AG04449 (cell line): ENCODE measurements at regions not wholly inside any gene's neighbourhood (a gene's known extent, or its start where the extent isn't known, plus 50 kb on each side); places are given as distances from the start of the nearest gene placed in this dataset.
"Not testable (repeated sequence)": the region's sequence is repeated elsewhere in the genome, so short reads cannot be mapped to it uniquely, and the experiment has no call there.

Experiments
- CTCF ChIA-PET: fragments of 350-600 bp; formaldehyde crosslinking; extraction: SDS; loops from one replicate; lab custom pipeline; 2021; ENCODE audit warnings: antibody characterized with exemption; lab: Yijun Ruan, JAX
- POLR2A ChIA-PET: fragments of 400-600, 350-600 bp; formaldehyde crosslinking; extraction: SDS; loops from one replicate; lab custom pipeline; 2020; ENCODE audit warnings: antibody characterized with exemption, inconsistent platforms; lab: Yijun Ruan, JAX
- DNase-seq: peaks from one replicate; pipeline ENCODE4 v3.0.0-alpha.2; 2010; ENCODE audit warnings: low read depth, low spot score
- H3K4me3 ChIP-seq: 2 replicates; pipeline ENCODE4 v1.5.1; 2011; ENCODE audit warnings: low read depth, mild to moderate bottlenecking, control low read depth, low read length
- TF ChIP-seq, protein P1 (sequence below): IDR thresholded peaks from one replicate; pipeline ENCODE4 v1.5.1; 2011; ENCODE audit warnings: mild to moderate bottlenecking, moderate library complexity, low read length, control low read depth, inconsistent platforms; ENCODE audit not compliant: insufficient read depth; ENCODE audit errors: missing control alignments

GRCh38 chr13:24981181-24981803 is 114.6 kb upstream of the PABPC3 start:
- CTCF ChIA-PET = interaction anchor here (1.1 kb wide), 1 partner anchor 14 kb away, joined by 3 read pairs; no protein-coding TSS in a partner anchor
- H3K4me3 ChIP-seq, DNase-seq, POLR2A ChIA-PET: not testable (repeated sequence)

DNA sequence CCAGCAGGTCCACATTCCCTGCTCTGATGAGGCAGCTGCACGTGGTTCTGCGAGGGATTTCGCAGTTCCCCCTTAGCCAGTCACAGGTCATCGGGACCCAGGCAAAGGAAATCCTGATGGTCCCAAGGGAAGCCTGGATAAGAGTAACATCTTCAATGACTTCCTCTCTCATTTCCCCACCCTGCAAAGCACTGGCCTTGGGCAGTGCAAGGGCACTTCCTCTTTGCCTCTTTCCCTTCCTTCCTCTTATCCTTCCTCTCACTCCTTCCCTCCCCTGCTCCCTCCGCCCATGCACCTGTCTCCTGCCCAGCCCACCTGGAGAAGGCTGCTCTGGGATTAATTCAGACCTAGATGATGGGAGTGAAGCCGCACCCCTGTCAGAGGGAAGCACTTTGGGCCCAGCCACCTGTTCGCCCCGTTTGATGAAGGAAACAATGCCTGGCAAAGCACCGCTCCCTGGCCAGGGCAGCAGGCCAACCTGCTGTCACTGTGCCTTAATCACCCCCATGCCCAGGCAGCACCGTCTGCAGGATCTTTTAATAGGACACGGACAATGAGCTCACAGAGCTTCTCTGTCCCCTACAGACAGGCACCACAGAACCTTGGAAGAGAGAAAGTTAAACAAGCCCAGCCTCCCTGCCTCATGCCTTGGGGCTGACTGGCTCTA is 113.5 kb upstream of the PABPC3 start:
- DNase-seq = no peak
- TF ChIP-seq, protein P1, sequence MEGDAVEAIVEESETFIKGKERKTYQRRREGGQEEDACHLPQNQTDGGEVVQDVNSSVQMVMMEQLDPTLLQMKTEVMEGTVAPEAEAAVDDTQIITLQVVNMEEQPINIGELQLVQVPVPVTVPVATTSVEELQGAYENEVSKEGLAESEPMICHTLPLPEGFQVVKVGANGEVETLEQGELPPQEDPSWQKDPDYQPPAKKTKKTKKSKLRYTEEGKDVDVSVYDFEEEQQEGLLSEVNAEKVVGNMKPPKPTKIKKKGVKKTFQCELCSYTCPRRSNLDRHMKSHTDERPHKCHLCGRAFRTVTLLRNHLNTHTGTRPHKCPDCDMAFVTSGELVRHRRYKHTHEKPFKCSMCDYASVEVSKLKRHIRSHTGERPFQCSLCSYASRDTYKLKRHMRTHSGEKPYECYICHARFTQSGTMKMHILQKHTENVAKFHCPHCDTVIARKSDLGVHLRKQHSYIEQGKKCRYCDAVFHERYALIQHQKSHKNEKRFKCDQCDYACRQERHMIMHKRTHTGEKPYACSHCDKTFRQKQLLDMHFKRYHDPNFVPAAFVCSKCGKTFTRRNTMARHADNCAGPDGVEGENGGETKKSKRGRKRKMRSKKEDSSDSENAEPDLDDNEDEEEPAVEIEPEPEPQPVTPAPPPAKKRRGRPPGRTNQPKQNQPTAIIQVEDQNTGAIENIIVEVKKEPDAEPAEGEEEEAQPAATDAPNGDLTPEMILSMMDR = no peak
- H3K4me3 ChIP-seq = no peak overlapping the region
- CTCF ChIA-PET = interaction anchor here (1.1 kb wide), 1 partner anchor 13 kb away, joined by 3 read pairs; no protein-coding TSS in a partner anchor
- POLR2A ChIA-PET = no interaction called here

GRCh38 chr13:24983094-24983493 is 112.8 kb upstream of the PABPC3 start:
- ChIA-PET CTCF (no interaction called here), POLR2A (no interaction called here)
- DNase-seq = no peak
- TF ChIP-seq, protein P1 = no peak
- no peak overlapping the region for H3K4me3 ChIP-seq

DNA sequence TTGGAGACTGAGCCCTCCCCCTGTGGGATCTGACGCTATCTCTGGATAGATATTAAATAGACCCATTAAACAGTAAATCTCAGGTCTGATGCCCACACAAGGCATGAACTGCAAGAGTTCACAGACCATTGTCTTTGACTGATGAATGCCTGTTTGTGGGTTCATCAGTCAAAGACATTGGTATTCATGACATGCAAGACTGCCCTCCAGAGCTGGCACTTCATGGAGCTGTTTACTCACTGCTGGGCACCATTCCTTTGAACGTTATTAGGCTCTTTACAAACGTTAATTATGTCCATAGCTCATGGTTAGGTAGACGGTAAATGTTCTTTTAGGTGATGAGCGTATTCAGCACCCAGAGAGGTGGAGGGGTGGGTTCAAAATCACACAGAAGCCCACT is 111.8 kb upstream of the PABPC3 start:
- POLR2A ChIA-PET = no interaction called here
- DNase-seq = no peak
- CTCF ChIA-PET = interaction anchor here (2.7 kb wide), 1 partner anchor 11 kb away, joined by 16 read pairs; no protein-coding TSS in a partner anchor
- TF ChIP-seq, protein P1 = no peak
- no peak overlapping the region for H3K4me3 ChIP-seq

GRCh38 chr13:24985107-24985506 is 110.8 kb upstream of the PABPC3 start:
- H3K4me3 ChIP-seq = no peak overlapping the region
- TF ChIP-seq, protein P1 = no peak
- ChIA-PET CTCF (interaction anchor here (2.7 kb wide), 1 partner anchor 10 kb away, joined by 16 read pairs; no protein-coding TSS in a partner anchor), POLR2A (no interaction called here)
- no peak for DNase-seq

- no peak for DNase-seq
- POLR2A ChIA-PET = no interaction called here
- TF ChIP-seq, protein P1 = no peak
- H3K4me3 ChIP-seq = no peak overlapping the region
- CTCF ChIA-PET = interaction anchor here (0.6 to 2.7 kb wide), 2 partner anchors 10 to 23 kb away, joined by 3 to 16 read pairs; no protein-coding TSS in a partner anchor
Observed at GRCh38 chr13:24985896-24986295, 110.0 kb upstream of the PABPC3 start.
